A549 (cell line): ENCODE measurements at regions not wholly inside any gene's neighbourhood (a gene's known extent, or its start where the extent isn't known, plus 50 kb on each side); places are given as distances from the start of the nearest gene placed in this dataset.

Experiments used
- ATAC-seq, 2 experiments: fragments of 200-7000 bp in 1 of 2; fragments of >200 bp in 1 of 2; cut with Nextera tagmentation in 1 of 2; cut with Tn5 transposase in 1 of 2; 3 replicates each; pipeline versions ENCODE4 v1.8.0 to v1.9.1; 2018 to 2020; ENCODE audit warnings: mild to moderate bottlenecking in 1 of 2, moderate library complexity in 1 of 2
- CTCF ChIA-PET: fragments of 300-600 bp; sonication (Branson Sonifier 250); formaldehyde crosslinking; extraction: SDS; loops from one replicate; lab custom pipeline; 2021; ENCODE audit warnings: antibody characterized with exemption, inconsistent platforms; lab: Yijun Ruan, JAX
- POLR2A ChIA-PET: fragments of 350-600 bp; formaldehyde crosslinking; extraction: SDS; loops from one replicate; lab custom pipeline; 2021; ENCODE audit warnings: antibody characterized with exemption, inconsistent platforms; lab: Yijun Ruan, JAX
- DNase-seq, 2 experiments: peaks; one replicate each; pipeline versions ENCODE4 v3.0.0 to v3.0.0-alpha.2; 2011 to 2016; ENCODE audit warnings: low read depth in 1 of 2, low spot score in 1 of 2
- FAIRE-seq: peaks from 2 replicates; lab custom pipeline; 2011; peaks lifted over from hg19 to GRCh38; lab: Jason Lieb, UNC
- H3K27ac ChIP-seq, 2 experiments: fragments of >200 bp; sonication (Bioruptor Twin); formaldehyde crosslinking; 3 replicates each; pipeline ENCODE4 v1.5.1; 2016 to 2017
- H3K4me1 ChIP-seq: fragments of >200 bp; sonication (Bioruptor Twin); formaldehyde crosslinking; 3 replicates; pipeline ENCODE4 v1.6.1; 2016
- H3K4me2 ChIP-seq: fragments of >200 bp; sonication (Bioruptor Twin); formaldehyde crosslinking; 3 replicates; pipeline ENCODE4 v1.6.1; 2016
- H3K4me3 ChIP-seq: fragments of >200 bp; sonication (Bioruptor Twin); formaldehyde crosslinking; 3 replicates; pipeline ENCODE4 v1.5.1; 2016
- H3K9me3 ChIP-seq: fragments of >200 bp; sonication (Bioruptor Twin); formaldehyde crosslinking; 3 replicates; pipeline ENCODE4 v1.6.1; 2016
- BHLHE40 ChIP-seq: IDR thresholded peaks from 2 replicates; pipeline ENCODE4 v1.6.1; 2012; ENCODE audit warnings: low read depth, low read length, inconsistent platforms
- EHMT2 ChIP-seq: fragments of 200-600 bp; sonication (generic); IDR thresholded peaks from 2 replicates; pipeline ENCODE4 v1.6.1; 2016; ENCODE audit warnings: antibody characterized with exemption, low read depth, mild to moderate bottlenecking, moderate library complexity
- EP300 ChIP-seq, 2 experiments: fragments of >200 bp; sonication (Bioruptor Twin); formaldehyde crosslinking; IDR thresholded peaks; 2 replicates in 1 of 2; 3 replicates in 1 of 2; pipeline ENCODE4 v1.6.1; 2016 to 2017
- FOSB ChIP-seq: fragments of 250-450 bp; sonication (Bioruptor Pico); IDR thresholded peaks from 2 replicates; pipeline ENCODE4 v1.5.0; 2020; ENCODE audit warnings: mild to moderate bottlenecking, moderate library complexity
- GATA3 ChIP-seq: IDR thresholded peaks from 2 replicates; pipeline ENCODE4 v1.6.1; 2012; ENCODE audit warnings: borderline replicate concordance
- HDAC2 ChIP-seq: fragments of 200-600 bp; sonication (generic); IDR thresholded peaks from 2 replicates; pipeline ENCODE4 v1.6.1; 2016
- JUN ChIP-seq, 2 experiments: fragments of >200 bp; sonication (Bioruptor Twin); formaldehyde crosslinking; IDR thresholded peaks; 2 replicates in 1 of 2; 3 replicates in 1 of 2; pipeline ENCODE4 v1.6.1; 2016 to 2017
- JUNB ChIP-seq: fragments of >200 bp; sonication (Bioruptor Twin); formaldehyde crosslinking; IDR thresholded peaks from 2 replicates; pipeline ENCODE4 v1.6.1; 2016
- KDM1A ChIP-seq: fragments of 200-600 bp; sonication (generic); IDR thresholded peaks from 2 replicates; pipeline ENCODE4 v1.6.1; 2016; ENCODE audit warnings: low read depth, mild to moderate bottlenecking
- KDM5A ChIP-seq: fragments of 200-600 bp; sonication (generic); IDR thresholded peaks from 2 replicates; pipeline ENCODE4 v1.6.1; 2016; ENCODE audit warnings: antibody characterized with exemption, mild to moderate bottlenecking
- MAZ ChIP-seq: fragments of 150-350 bp; IDR thresholded peaks from 2 replicates; pipeline ENCODE4 v1.6.1; 2014; ENCODE audit warnings: antibody characterized with exemption, low read depth, low read length, borderline replicate concordance
- MYC ChIP-seq: IDR thresholded peaks from 2 replicates; pipeline ENCODE4 v1.6.1; 2012; ENCODE audit warnings: mild to moderate bottlenecking, inconsistent platforms, low read length, improper control_type of control experiment, borderline replicate concordance
- NPAS2 ChIP-seq: fragments of 250-450 bp; sonication (Bioruptor Pico); IDR thresholded peaks from 2 replicates; pipeline ENCODE4 v1.8.0; 2022; ENCODE audit warnings: mild to moderate bottlenecking, moderate library complexity, borderline replicate concordance
- NR3C1 ChIP-seq: fragments of >200 bp; sonication (Bioruptor Twin); formaldehyde crosslinking; IDR thresholded peaks from 3 replicates; pipeline ENCODE4 v1.6.1; 2017
- PHF8 ChIP-seq: fragments of 200-600 bp; sonication (generic); IDR thresholded peaks from 2 replicates; pipeline ENCODE4 v1.6.1; 2016; ENCODE audit warnings: low read depth, mild to moderate bottlenecking, antibody characterized with exemption, moderate library complexity, borderline replicate concordance
- RARB ChIP-seq: fragments of 250-450 bp; sonication (Bioruptor Pico); IDR thresholded peaks from 2 replicates; pipeline ENCODE4 v1.8.0; 2021; ENCODE audit warnings: mild to moderate bottlenecking, moderate library complexity
- RCOR1 ChIP-seq: fragments of 150-350 bp; IDR thresholded peaks from 2 replicates; pipeline ENCODE4 v1.6.1; 2014; ENCODE audit warnings: antibody characterized with exemption, low read length, low read depth
- RFX5 ChIP-seq: fragments of 450-650 bp; IDR thresholded peaks from 2 replicates; pipeline ENCODE4 v1.7.1; 2014; ENCODE audit warnings: antibody characterized with exemption, mild to moderate bottlenecking, moderate library complexity
- SMC3 ChIP-seq: fragments of >200 bp; sonication (Bioruptor Twin); formaldehyde crosslinking; IDR thresholded peaks from 3 replicates; pipeline ENCODE4 v1.6.1; 2018; ENCODE audit warnings: inconsistent platforms
- TP53 ChIP-seq: fragments of 250-450 bp; sonication (Bioruptor Pico); IDR thresholded peaks from 2 replicates; pipeline ENCODE4 v1.5.0; 2021; ENCODE audit warnings: mild to moderate bottlenecking, moderate library complexity
- ZC3H11A ChIP-seq: fragments of 450-650 bp; IDR thresholded peaks from 2 replicates; pipeline ENCODE4 v1.6.1; 2014; ENCODE audit warnings: antibody characterized with exemption, mild to moderate bottlenecking
- WGBS: methylation state at CpG from one replicate; pipeline ENCODE4 v1.1.6; 2017; ENCODE audit errors: missing lambda C conversion rate; 5-methylcytosine and 5-hydroxymethylcytosine counted together
- TF ChIP-seq, protein P1 (sequence below): IDR thresholded peaks from 2 replicates; pipeline ENCODE4 v1.6.1; 2012
- TF ChIP-seq, protein P2 (sequence below): fragments of 250-450 bp; sonication (Bioruptor Pico); IDR thresholded peaks from 2 replicates; pipeline ENCODE4 v1.5.0; 2021; ENCODE audit warnings: mild to moderate bottlenecking, moderate library complexity, borderline replicate concordance
- TF ChIP-seq, protein P3 (sequence below): IDR thresholded peaks from 2 replicates; pipeline ENCODE4 v1.6.1; 2012
- TF ChIP-seq, protein P4 (sequence below): fragments of 250-450 bp; sonication (Bioruptor Pico); IDR thresholded peaks from 2 replicates; pipeline ENCODE4 v1.5.0; 2020; ENCODE audit warnings: low read depth, mild to moderate bottlenecking, moderate library complexity

DNA sequence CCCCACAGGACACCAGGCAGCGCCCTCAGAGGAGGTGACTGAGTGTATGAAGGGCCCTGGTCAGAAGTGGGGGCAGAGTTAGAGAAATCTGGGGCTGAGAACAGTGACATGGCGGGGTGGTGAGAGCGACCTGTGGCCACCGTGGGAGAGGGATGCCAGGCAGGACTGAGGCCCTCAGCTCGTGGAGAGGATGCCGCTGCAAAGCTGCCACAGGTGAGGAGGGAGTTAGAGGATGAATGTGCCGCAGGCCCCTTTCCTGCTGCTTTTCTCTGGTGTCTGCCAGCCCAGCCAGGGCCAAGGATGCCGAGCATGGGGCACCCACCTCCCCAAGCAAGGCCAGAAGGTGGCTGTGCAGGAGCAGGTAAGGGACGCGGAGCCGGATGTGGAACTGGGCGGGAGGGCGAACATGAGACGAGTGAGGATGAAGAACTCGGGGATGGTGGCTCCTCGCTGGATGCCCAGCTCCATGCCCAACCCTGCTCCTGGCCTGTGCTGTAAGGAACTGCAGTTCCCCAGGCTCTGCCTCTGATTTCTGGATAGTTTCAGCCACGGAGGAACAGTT, 269.2 kb upstream of the HDAC4 start:
- no peak overlapping the region for H3K27ac ChIP-seq
- no peak for TF ChIP-seq BHLHE40
- TF ChIP-seq NR3C1 = no peak
- no peak for TF ChIP-seq NPAS2 (CRISPR knock-in tag)
- no peak for TF ChIP-seq RFX5
- no peak for TF ChIP-seq HDAC2
- TF ChIP-seq FOSB (CRISPR knock-in tag) = no peak
- TF ChIP-seq KDM1A = no peak
- no peak for TF ChIP-seq EHMT2
- TF ChIP-seq MYC = no peak
- H3K9me3 ChIP-seq = no peaks in the 10 kb centered on the region
- H3K4me3 ChIP-seq = no peak overlapping the region
- WGBS = 49% methylated on average over 17 of the region's 17 CpGs
- POLR2A ChIA-PET = no interaction called here
- no peak for FAIRE-seq
- no peak overlapping the region for H3K4me2 ChIP-seq
- no peak for DNase-seq
- no peak; a peak in 3 of 6 replicates for ATAC-seq
- H3K4me1 ChIP-seq = no peaks in the 10 kb centered on the region
- CTCF ChIA-PET = interaction anchor here (0.6 kb wide), 1 partner anchor 44 kb away, joined by 3 read pairs; no protein-coding TSS in a partner anchor

DNA sequence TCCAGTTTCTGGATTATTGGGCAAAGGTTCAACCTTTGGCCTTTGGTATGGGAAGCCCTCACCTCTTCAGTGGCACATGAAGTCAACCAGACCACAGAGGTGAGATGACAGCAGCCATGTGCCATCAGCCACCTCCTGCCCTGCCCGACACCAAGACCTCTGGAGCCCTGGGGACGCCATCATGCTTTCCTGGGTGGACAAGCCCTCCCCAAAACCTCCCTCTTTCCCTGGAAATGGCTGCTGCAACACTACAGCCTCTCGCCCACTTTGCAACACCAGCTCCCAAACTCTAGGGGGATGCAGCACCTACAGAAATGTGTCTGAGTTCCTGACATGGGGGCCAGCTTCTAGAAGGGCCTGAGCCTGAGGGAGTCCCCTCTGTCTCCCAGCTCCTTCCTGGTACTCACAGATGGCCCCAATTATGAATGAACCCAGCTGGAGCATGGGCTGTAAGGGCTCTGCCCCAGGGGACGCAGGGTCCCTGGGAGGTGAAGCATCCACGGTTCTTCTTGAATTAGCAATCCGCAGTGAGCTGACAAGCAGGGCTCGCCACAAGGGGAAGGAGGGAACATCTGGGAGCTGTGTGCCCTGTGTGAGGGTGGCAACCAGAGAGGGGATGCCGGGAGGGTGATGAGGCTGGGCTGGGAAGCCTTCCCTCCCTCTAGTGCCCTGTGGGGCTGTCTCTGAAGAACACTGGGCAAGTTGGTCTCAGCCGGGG, 268.5 kb upstream of the HDAC4 start:
- TF ChIP-seq, protein P1, sequence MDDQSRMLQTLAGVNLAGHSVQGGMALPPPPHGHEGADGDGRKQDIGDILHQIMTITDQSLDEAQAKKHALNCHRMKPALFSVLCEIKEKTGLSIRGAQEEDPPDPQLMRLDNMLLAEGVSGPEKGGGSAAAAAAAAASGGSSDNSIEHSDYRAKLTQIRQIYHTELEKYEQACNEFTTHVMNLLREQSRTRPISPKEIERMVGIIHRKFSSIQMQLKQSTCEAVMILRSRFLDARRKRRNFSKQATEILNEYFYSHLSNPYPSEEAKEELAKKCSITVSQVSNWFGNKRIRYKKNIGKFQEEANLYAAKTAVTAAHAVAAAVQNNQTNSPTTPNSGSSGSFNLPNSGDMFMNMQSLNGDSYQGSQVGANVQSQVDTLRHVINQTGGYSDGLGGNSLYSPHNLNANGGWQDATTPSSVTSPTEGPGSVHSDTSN = no peak
- no peak for TF ChIP-seq NPAS2 (CRISPR knock-in tag)
- no peak for TF ChIP-seq EP300 (IDR thresholded peaks at IDR 0.05)
- no peak for TF ChIP-seq JUNB
- no peak for TF ChIP-seq KDM1A
- TF ChIP-seq MAZ = no peak
- no peak for TF ChIP-seq BHLHE40
- no peak for TF ChIP-seq TP53 (CRISPR knock-in tag)
- no peak for TF ChIP-seq KDM5A
- no peak for TF ChIP-seq RARB (CRISPR knock-in tag)
- no peak for TF ChIP-seq PHF8
- no peak for TF ChIP-seq RCOR1
- TF ChIP-seq SMC3 = no peak
- TF ChIP-seq, protein P2, sequence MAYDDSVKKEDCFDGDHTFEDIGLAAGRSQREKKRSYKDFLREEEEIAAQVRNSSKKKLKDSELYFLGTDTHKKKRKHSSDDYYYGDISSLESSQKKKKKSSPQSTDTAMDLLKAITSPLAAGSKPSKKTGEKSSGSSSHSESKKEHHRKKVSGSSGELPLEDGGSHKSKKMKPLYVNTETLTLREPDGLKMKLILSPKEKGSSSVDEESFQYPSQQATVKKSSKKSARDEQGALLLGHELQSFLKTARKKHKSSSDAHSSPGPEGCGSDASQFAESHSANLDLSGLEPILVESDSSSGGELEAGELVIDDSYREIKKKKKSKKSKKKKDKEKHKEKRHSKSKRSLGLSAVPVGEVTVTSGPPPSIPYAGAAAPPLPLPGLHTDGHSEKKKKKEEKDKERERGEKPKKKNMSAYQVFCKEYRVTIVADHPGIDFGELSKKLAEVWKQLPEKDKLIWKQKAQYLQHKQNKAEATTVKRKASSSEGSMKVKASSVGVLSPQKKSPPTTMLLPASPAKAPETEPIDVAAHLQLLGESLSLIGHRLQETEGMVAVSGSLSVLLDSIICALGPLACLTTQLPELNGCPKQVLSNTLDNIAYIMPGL (CRISPR knock-in tag) = no peak
- TF ChIP-seq GATA3 = no peak
- TF ChIP-seq ZC3H11A = no peak
- TF ChIP-seq JUN (IDR thresholded peaks at IDR 0.05) = no peak
- no peak for TF ChIP-seq HDAC2
- TF ChIP-seq, protein P3, sequence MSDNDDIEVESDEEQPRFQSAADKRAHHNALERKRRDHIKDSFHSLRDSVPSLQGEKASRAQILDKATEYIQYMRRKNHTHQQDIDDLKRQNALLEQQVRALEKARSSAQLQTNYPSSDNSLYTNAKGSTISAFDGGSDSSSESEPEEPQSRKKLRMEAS = no peak
- TF ChIP-seq, protein P4, sequence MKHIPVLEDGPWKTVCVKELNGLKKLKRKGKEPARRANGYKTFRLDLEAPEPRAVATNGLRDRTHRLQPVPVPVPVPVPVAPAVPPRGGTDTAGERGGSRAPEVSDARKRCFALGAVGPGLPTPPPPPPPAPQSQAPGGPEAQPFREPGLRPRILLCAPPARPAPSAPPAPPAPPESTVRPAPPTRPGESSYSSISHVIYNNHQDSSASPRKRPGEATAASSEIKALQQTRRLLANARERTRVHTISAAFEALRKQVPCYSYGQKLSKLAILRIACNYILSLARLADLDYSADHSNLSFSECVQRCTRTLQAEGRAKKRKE (CRISPR knock-in tag) = no peak
- FAIRE-seq (no peak), ATAC-seq (0 out of 6 replicates have a peak, but pooled peaks of 1 of the 2 experiments have one; percentile 6), DNase-seq (no peak)
- Histone ChIP-seq H3K4me3 (no peak overlapping the region), H3K9me3 (0 out of 3 replicates have a peak, but pooled peaks cover 3% of the 10 kb centered on the region), H3K27ac (no peak overlapping the region), H3K4me1 (no peaks in the 10 kb centered on the region), H3K4me2 (no peak overlapping the region)
- POLR2A ChIA-PET = no interaction called here
- CTCF ChIA-PET = no interaction called here
- 48% methylated on average over 8 of the region's 9 CpGs for WGBS
